Neural cell (in vitro differentiated cells): ENCODE measurements at regions not wholly inside any gene's neighbourhood (a gene's known extent, or its start where the extent isn't known, plus 50 kb on each side); places are given as distances from the start of the nearest gene placed in this dataset.

Source experiments
- H2AFZ ChIP-seq: fragments of 200-600, 300-800 bp; sonication (generic), shearing (Covaris generic); 2 replicates; pipeline ENCODE4 v1.6.0; 2014; ENCODE audit warnings: low read depth, mild to moderate bottlenecking, antibody characterized with exemption, low read length, moderate library complexity
- H3F3A ChIP-seq: fragments of 200-600 bp; shearing (Covaris generic); 2 replicates; pipeline ENCODE4 v1.6.1; 2016; ENCODE audit warnings: mild to moderate bottlenecking, moderate library complexity, mixed read lengths, antibody characterized with exemption, low read length; ENCODE audit not compliant: insufficient read depth, poor library complexity, severe bottlenecking
- H3K27ac ChIP-seq: fragments of 200-600, 300-800 bp; sonication (generic), shearing (Covaris generic); 2 replicates; pipeline ENCODE4 v1.5.1; 2014; ENCODE audit warnings: mild to moderate bottlenecking, low read length, moderate library complexity
- H3K27me3 ChIP-seq: fragments of 300-800, 200-600 bp; sonication (generic), shearing (Covaris generic); 2 replicates; pipeline ENCODE4 v1.6.0; 2014; ENCODE audit warnings: mild to moderate bottlenecking, low read depth, low read length, moderate library complexity; ENCODE audit not compliant: insufficient read depth
- H3K36me3 ChIP-seq: fragments of 300-800, 200-600 bp; sonication (generic), shearing (Covaris generic); 2 replicates; pipeline ENCODE4 v1.5.1; 2014; ENCODE audit warnings: mild to moderate bottlenecking, antibody characterized with exemption, low read length, moderate library complexity; ENCODE audit not compliant: insufficient read depth
- H3K4me2 ChIP-seq: fragments of 300-800, 200-600 bp; sonication (generic), shearing (Covaris generic); 2 replicates; pipeline ENCODE4 v1.6.0; 2014; ENCODE audit warnings: mild to moderate bottlenecking, low read length
- H3K4me3 ChIP-seq: fragments of 300-800, 200-600 bp; sonication (generic), shearing (Covaris generic); 2 replicates; pipeline ENCODE4 v1.5.1; 2014; ENCODE audit warnings: mild to moderate bottlenecking, low read length, moderate library complexity
- H3K79me2 ChIP-seq: fragments of 200-600 bp; shearing (Covaris generic); replicated peaks from 2 replicates; pipeline ENCODE4 v1.6.0; 2014; ENCODE audit warnings: mild to moderate bottlenecking, low read length, moderate library complexity; ENCODE audit not compliant: insufficient read depth
- H3K9ac ChIP-seq: fragments of 300-800, 200-600 bp; sonication (generic), shearing (Covaris generic); 2 replicates; pipeline ENCODE4 v1.6.1; 2016; ENCODE audit warnings: mild to moderate bottlenecking, low read length, mixed read lengths
- H3K9me2 ChIP-seq: fragments of 200-600 bp; shearing (Covaris generic); 2 replicates; pipeline ENCODE4 v1.6.1; 2016; ENCODE audit warnings: mild to moderate bottlenecking, low read length, mixed read lengths; ENCODE audit not compliant: insufficient read depth
- H3K9me3 ChIP-seq: fragments of 200-600, 300-800 bp; sonication (generic), shearing (Covaris generic); 2 replicates; pipeline ENCODE4 v1.6.1; 2016; ENCODE audit warnings: mild to moderate bottlenecking, mixed run types, low read length, moderate library complexity, mixed read lengths
- H4K20me1 ChIP-seq: fragments of 200-600 bp; shearing (Covaris generic); 2 replicates; pipeline ENCODE4 v1.6.1; 2016; ENCODE audit warnings: mild to moderate bottlenecking, mixed run types; ENCODE audit not compliant: insufficient read depth
- EP300 ChIP-seq: fragments of 450-650 bp; conservative IDR thresholded peaks from 2 replicates; pipeline ENCODE4 v1.6.1; 2014; ENCODE audit warnings: antibody characterized with exemption, mild to moderate bottlenecking, moderate library complexity; ENCODE audit not compliant: poor library complexity, severe bottlenecking
- EZH2 ChIP-seq: fragments of 200-600, 300-800 bp; shearing (Covaris generic), sonication (generic); IDR thresholded peaks from 2 replicates; pipeline ENCODE4 v1.6.1; 2014; ENCODE audit warnings: antibody characterized with exemption, low read length, borderline replicate concordance, mild to moderate bottlenecking; ENCODE audit not compliant: insufficient read depth, poor library complexity, severe bottlenecking
- MXI1 ChIP-seq: fragments of 450-650 bp; conservative IDR thresholded peaks from 2 replicates; pipeline ENCODE4 v1.6.1; 2014; ENCODE audit warnings: antibody characterized with exemption, mild to moderate bottlenecking; ENCODE audit not compliant: poor library complexity, severe bottlenecking
- POLR2AphosphoS5 ChIP-seq: IDR thresholded peaks from 2 replicates; pipeline ENCODE4 v1.6.1; 2012
- RAD21 ChIP-seq: fragments of 450-650 bp; conservative IDR thresholded peaks from 2 replicates; pipeline ENCODE4 v1.6.1; 2014; ENCODE audit warnings: antibody characterized with exemption, mild to moderate bottlenecking, moderate library complexity
- SMC3 ChIP-seq: fragments of 450-650 bp; conservative IDR thresholded peaks from 2 replicates; pipeline ENCODE4 v1.6.1; 2014; ENCODE audit warnings: antibody characterized with exemption, mild to moderate bottlenecking, moderate library complexity; ENCODE audit not compliant: poor library complexity
- TAF1 ChIP-seq: IDR thresholded peaks from 2 replicates; pipeline ENCODE4 v1.6.1; 2012; ENCODE audit warnings: low read depth
- TF ChIP-seq, protein P1 (sequence below): IDR thresholded peaks from 2 replicates; pipeline ENCODE4 v1.6.1; 2012; ENCODE audit warnings: borderline replicate concordance
- TF ChIP-seq, protein P2 (sequence below): fragments of 450-650 bp; IDR thresholded peaks from 2 replicates; pipeline ENCODE4 v1.5.1; 2014; ENCODE audit warnings: antibody characterized with exemption, mild to moderate bottlenecking, moderate library complexity; ENCODE audit not compliant: poor library complexity, severe bottlenecking

DNA sequence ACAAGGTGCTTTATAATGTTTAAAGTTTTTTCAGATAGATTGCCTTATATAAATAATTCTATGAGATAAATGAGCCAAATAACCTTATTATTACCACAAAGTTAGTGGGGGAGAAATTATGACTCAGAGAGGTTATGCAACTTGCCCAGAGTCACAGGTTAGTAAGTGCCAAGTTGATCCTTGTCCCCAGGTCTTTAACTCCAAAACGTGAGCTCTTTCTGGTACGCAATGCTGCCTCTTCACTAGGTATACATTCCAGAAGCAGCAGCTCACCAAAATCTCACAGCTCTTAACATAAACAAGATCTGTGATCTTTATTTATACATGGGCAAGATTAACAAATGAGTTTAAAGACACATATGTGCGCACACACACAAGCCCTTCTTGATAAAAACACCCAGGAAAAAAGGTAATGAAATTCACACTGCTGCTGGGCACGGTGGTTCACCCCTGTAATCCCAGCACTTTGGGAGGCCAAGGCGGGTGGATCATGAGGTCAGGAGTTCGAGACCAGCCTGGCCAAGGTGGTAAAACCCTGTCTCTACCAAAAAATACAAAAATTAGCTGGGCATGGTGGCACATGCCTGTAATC, 59.8 kb upstream of the NR2F2 start:
- H3K36me3 ChIP-seq = no peaks in the 10 kb centered on the region
- H3K4me2 ChIP-seq = no peak overlapping the region
- H3K27me3 ChIP-seq = no peaks in the 10 kb centered on the region
- H3K9me3 ChIP-seq = no peaks in the 10 kb centered on the region
- no peak overlapping the region for H3K27ac ChIP-seq
- no peaks in the 10 kb centered on the region for H3K79me2 ChIP-seq
- TF ChIP-seq POLR2AphosphoS5 (no peak), EZH2 (no peak)
- TF ChIP-seq, protein P1, sequence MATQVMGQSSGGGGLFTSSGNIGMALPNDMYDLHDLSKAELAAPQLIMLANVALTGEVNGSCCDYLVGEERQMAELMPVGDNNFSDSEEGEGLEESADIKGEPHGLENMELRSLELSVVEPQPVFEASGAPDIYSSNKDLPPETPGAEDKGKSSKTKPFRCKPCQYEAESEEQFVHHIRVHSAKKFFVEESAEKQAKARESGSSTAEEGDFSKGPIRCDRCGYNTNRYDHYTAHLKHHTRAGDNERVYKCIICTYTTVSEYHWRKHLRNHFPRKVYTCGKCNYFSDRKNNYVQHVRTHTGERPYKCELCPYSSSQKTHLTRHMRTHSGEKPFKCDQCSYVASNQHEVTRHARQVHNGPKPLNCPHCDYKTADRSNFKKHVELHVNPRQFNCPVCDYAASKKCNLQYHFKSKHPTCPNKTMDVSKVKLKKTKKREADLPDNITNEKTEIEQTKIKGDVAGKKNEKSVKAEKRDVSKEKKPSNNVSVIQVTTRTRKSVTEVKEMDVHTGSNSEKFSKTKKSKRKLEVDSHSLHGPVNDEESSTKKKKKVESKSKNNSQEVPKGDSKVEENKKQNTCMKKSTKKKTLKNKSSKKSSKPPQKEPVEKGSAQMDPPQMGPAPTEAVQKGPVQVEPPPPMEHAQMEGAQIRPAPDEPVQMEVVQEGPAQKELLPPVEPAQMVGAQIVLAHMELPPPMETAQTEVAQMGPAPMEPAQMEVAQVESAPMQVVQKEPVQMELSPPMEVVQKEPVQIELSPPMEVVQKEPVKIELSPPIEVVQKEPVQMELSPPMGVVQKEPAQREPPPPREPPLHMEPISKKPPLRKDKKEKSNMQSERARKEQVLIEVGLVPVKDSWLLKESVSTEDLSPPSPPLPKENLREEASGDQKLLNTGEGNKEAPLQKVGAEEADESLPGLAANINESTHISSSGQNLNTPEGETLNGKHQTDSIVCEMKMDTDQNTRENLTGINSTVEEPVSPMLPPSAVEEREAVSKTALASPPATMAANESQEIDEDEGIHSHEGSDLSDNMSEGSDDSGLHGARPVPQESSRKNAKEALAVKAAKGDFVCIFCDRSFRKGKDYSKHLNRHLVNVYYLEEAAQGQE = no peak
- no peak overlapping the region for H3K4me3 ChIP-seq
- no peaks in the 10 kb centered on the region for H3F3A ChIP-seq
- no peaks in the 10 kb centered on the region for H3K9me2 ChIP-seq
- no peaks in the 10 kb centered on the region for H4K20me1 ChIP-seq
- H3K9ac ChIP-seq = no peak overlapping the region
- H2AFZ ChIP-seq = no peak overlapping the region

DNA sequence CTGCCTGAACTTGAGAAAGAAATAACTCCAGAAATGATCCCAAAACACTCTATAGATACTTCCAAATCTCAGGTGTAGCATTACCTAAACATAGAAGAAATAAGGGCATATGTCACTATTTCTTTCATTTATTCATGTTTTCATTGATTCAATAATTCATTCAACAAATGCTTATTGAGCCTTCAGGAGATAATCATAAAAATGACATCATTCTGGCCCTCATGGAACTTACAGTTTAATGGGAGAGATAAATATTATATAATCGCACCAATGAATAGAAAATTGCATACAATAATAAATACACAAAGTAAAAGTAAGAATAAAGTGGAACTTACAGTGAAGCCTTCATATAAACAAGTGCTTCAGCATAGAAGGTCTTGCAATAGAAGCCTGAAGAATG, 58.1 kb upstream of the NR2F2 start:
- no peak overlapping the region for H2AFZ ChIP-seq

More for the DNA sequence above, 58.1 kb upstream of the NR2F2 start:
- Histone ChIP-seq H3K4me2 (no peak overlapping the region), H3K27ac (no peak overlapping the region), H3F3A (no peaks in the 10 kb centered on the region), H3K9me2 (no peaks in the 10 kb centered on the region), H3K4me3 (no peak overlapping the region), H3K9me3 (no peaks in the 10 kb centered on the region), H3K36me3 (no peaks in the 10 kb centered on the region), H3K9ac (no peak overlapping the region), H3K27me3 (no peaks in the 10 kb centered on the region), H4K20me1 (no peaks in the 10 kb centered on the region), H3K79me2 (no peaks in the 10 kb centered on the region)
- TF ChIP-seq MXI1 (no peak), TAF1 (no peak), EP300 (no peak), RAD21 (no peak), EZH2 (no peak), POLR2AphosphoS5 (no peak), SMC3 (no peak)
- TF ChIP-seq, protein P2, sequence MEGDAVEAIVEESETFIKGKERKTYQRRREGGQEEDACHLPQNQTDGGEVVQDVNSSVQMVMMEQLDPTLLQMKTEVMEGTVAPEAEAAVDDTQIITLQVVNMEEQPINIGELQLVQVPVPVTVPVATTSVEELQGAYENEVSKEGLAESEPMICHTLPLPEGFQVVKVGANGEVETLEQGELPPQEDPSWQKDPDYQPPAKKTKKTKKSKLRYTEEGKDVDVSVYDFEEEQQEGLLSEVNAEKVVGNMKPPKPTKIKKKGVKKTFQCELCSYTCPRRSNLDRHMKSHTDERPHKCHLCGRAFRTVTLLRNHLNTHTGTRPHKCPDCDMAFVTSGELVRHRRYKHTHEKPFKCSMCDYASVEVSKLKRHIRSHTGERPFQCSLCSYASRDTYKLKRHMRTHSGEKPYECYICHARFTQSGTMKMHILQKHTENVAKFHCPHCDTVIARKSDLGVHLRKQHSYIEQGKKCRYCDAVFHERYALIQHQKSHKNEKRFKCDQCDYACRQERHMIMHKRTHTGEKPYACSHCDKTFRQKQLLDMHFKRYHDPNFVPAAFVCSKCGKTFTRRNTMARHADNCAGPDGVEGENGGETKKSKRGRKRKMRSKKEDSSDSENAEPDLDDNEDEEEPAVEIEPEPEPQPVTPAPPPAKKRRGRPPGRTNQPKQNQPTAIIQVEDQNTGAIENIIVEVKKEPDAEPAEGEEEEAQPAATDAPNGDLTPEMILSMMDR = no peak
- TF ChIP-seq, protein P1 = no peak
